Heart left ventricle (tissue), 16 donors: ENCODE measurements at regions not wholly inside any gene's neighbourhood (a gene's known extent, or its start where the extent isn't known, plus 50 kb on each side); places are given as distances from the start of the nearest gene placed in this dataset.

Experiments used
- ATAC-seq, 4 donors: fragments of 200-7000 bp; cut with Tn5 transposase; one replicate each; pipeline ENCODE4 v1.9.1; 2020 to 2022; ENCODE audit warnings: moderate library complexity in 4 of 4, mild to moderate bottlenecking in 3 of 4, moderate number of reproducible peaks in 1 of 4
- DNase-seq, 5 donors: peaks; one replicate each; pipeline ENCODE4 v3.0.0-alpha.2; 2020
- H3K27ac ChIP-seq, 12 donors: fragments of 200-600 bp; sonication (generic) in 4 of 12; one replicate each; pipeline versions ENCODE4 v1.5.0 to v1.8.0; 2016 to 2022; ENCODE audit warnings: mild to moderate bottlenecking in 2 of 12
- H3K27me3 ChIP-seq, 9 donors: fragments of 200-600 bp; sonication (generic) in 2 of 9; one replicate each; pipeline versions ENCODE4 v1.5.1 to v1.8.0; 2016 to 2022; ENCODE audit warnings: mild to moderate bottlenecking in 3 of 9
- H3K36me3 ChIP-seq, 9 donors: fragments of 200-600 bp; sonication (generic) in 2 of 9; one replicate each; pipeline versions ENCODE4 v1.5.0 to v1.8.0; 2018 to 2022; ENCODE audit warnings: mild to moderate bottlenecking in 2 of 9
- H3K4me1 ChIP-seq, 12 donors: fragments of 200-600 bp; sonication (generic) in 4 of 12; one replicate each; pipeline versions ENCODE4 v1.5.0 to v1.8.0; 2016 to 2022; ENCODE audit warnings: mild to moderate bottlenecking in 3 of 12
- H3K4me3 ChIP-seq, 12 donors: fragments of 200-600 bp; sonication (generic) in 4 of 12; one replicate each; pipeline versions ENCODE4 v1.5.0 to v1.8.0; 2017 to 2022; ENCODE audit warnings: mild to moderate bottlenecking in 9 of 12, moderate library complexity in 4 of 12
- H3K9me3 ChIP-seq, 12 donors: fragments of 200-600 bp; sonication (generic) in 4 of 12; one replicate each; pipeline versions ENCODE4 v1.5.0 to v1.8.0; 2016 to 2022; ENCODE audit warnings: mild to moderate bottlenecking in 1 of 12
- CTCF ChIP-seq, 12 donors: fragments of 200-600 bp; sonication (generic) in 4 of 12; IDR thresholded peaks; one replicate each; pipeline versions ENCODE4 v1.5.0 to v1.8.0; 2018 to 2022; ENCODE audit warnings: antibody characterized with exemption in 12 of 12, mild to moderate bottlenecking in 5 of 12
- POLR2A ChIP-seq, 2 donors: fragments of 450-650 bp; IDR thresholded peaks; one replicate each; pipeline ENCODE4 v1.6.1; 2017; ENCODE audit warnings: antibody characterized with exemption in 2 of 2, mild to moderate bottlenecking in 2 of 2, moderate library complexity in 2 of 2
- WGBS, 4 donors: extraction: QIAGEN DNeasy Blood & Tissue Kit in 2 of 4; methylation state at CpG; one replicate each; pipeline versions ENCODE4 v1.1.5 to v1.1.7; 2013 to 2018; 5-methylcytosine and 5-hydroxymethylcytosine counted together
- intact Hi-C, 10 donors: fragments of 100-400 bp; cut with DNase I; formaldehyde crosslinking; loops; one replicate each; pipeline versions ENCODE4 v1.11.1 to v1.14.2; 2022
- donor health status: ischemic (EF 13 %, LVEDD 7.1; RV severe dilation, severe dysfunction).
- donor health status: healthy with polysubstance abuse.
- donor health status: DM: no; HTN: yes; CAD: no.
- donor health status: DM: no; HTN: no; CAD: no.
- donor health status: ischemic (EF 25% LVEDD 6.9; RV normal size, moderate dysfunction).
- donor health status: ischemic (EF 25% LVEDD 5.7; RV mildly dilated, moderate dysfunction).
- donor health status: healthy.
- donor health status: DM: yes; HTN: yes; CAD: no.
- donor health status: ischemic (EF 35%, LVEDD 5.7; RV mildly dilated, moderate dysfunction).
- donor health status: nonischemic (EF 11% LVEDD 7.7; RV severe dilation, severe dysfunction).
- donor health status: DM: yes; HTN: yes; CAD: no.
- donor health status: PGD.
- donor health status: ischemic (EF 29% LVEDD 5.4; RV normal size, mild dysfunction).
- donor health status: nonischemic (EF 23%, LVEDD 6.1; RV moderate dilation, normal function).

DNA sequence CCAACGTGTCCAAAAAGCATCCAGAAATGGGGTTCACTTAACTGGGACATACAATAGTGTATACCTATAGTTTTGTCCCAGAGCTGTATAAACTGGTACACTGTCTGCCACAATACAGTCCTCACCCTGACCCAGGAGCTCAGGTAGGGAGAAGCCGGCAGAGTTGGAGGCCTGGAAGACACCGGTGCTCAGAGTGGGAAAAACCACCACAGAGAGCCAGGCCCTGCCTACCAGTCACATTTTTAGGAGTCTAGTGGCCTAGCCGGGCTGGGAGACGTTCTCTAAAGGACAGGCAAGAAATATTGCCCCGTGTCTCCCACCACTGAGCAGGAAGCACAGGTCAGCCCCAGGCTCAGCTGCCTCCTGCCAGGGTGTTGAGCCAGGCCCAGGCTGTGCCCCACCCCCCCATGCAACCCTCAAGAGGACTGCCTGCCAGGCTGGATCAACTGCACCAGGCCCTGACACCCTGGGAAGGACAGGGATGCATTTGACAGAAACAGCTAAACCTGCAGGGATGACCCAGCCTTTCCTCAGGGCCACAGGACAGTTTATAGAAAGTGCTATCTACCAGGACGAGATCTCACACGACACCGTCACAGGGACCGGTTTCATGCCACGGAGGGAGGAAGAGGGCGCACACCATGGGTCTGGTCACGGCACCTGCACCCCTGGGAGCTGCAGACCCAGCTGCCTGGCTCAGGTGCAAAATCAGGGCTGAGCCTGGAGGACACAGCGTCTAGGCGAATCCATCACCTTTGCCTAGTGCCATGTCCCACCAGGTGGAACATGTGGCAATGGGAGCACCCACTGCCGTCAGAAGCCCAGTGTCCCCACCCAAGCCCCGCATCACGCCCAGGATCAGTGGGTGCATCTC is 89.9 kb downstream of the TMEM18 start:
- intact Hi-C loops = no loop called here
- no peaks in the 10 kb centered on the region for H3K36me3 ChIP-seq
- ATAC-seq (no peak), DNase-seq (no peak)
- no peak overlapping the region for H3K4me3 ChIP-seq
- no peaks in the 10 kb centered on the region for H3K9me3 ChIP-seq
- H3K27me3 ChIP-seq = peaks cover 0 to 31% (median 6%) of the 10 kb centered on the region in 9 donors
- no peak overlapping the region for H3K27ac ChIP-seq
- TF ChIP-seq POLR2A (IDR thresholded peaks at IDR 0.05) (no peak), CTCF (IDR thresholded peaks at IDR 0.05) (no peak)
- no peaks in the 10 kb centered on the region for H3K4me1 ChIP-seq
- WGBS, 4 donors = 81 to 86% (median 82%) methylated on average over 11 to 18 of the region's 18 CpGs

- peak in 3 of 4 donors; percentile 45 to 59 (median 49) for ATAC-seq
- H3K9me3 ChIP-seq = no peaks in the 10 kb centered on the region
- H3K4me3 ChIP-seq = no peak overlapping the region
- H3K4me1 ChIP-seq = no peaks in the 10 kb centered on the region
- WGBS, 4 donors = 38 to 52% (median 49%) methylated on average over 10 of the region's 10 CpGs
- no peaks in the 10 kb centered on the region for H3K36me3 ChIP-seq
- intact Hi-C loops = no loop called here
- no peak for DNase-seq
- TF ChIP-seq POLR2A (IDR thresholded peaks at IDR 0.05) (no peak), CTCF (IDR thresholded peaks at IDR 0.05) (no peak)
- H3K27ac ChIP-seq = no peak overlapping the region
- peaks cover 0 to 31% (median 6%) of the 10 kb centered on the region in 9 donors for H3K27me3 ChIP-seq
Measured at GRCh38 chr2:586641-587076, 90.5 kb downstream of the TMEM18 start.

DNA sequence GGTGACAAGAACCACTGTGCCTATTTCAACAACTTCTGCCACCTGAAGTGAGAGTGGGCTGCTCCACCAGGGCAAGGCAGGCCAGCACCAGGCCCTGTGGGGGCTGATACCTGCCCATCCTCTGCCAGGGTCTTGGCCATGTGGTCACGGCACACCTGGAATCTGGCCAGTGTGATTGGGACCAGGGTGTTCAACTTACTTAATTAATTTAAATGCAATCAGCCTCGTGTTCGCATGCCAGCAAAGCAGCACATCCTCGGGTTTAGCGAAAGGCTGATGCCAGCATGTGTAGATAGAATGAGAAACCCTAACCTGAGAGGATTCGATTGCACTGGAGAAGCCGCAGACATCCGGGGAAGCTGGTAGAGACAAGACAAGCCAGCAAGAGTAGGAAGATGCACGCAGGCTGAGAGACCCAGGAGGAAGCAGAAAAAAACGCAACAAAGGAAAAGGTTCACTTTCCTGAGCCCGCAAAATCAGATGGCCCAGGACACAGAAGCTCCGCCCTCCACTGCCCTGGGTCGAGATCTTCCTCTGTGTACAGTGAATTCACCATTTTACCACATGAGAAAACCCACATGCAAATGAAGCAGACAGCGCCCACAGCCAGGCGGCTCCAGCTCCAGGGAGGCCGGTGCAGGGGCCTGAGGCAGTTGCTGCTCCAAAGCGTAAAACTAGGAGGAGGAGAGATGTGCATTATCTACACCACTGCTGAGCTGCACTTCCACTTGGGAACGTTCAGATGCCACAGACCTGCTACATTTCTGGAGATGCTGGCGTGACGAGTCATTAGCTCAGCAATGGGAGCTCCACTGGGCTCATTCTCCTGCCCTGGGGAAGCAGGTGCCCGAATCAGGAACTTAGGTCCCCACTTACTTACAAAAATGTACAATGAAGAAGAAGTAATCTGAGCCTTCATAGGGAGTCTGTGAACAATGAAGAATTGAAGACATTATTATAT is 92.1 kb downstream of the TMEM18 start:
- 62 to 68% (median 66%) methylated on average over 20 to 21 of the region's 21 CpGs for WGBS, 4 donors
- DNase-seq (no peak), ATAC-seq (no peak)
- TF ChIP-seq CTCF (IDR thresholded peaks at IDR 0.05) (no peak), POLR2A (IDR thresholded peaks at IDR 0.05) (no peak)
- Histone ChIP-seq H3K9me3 (no peaks in the 10 kb centered on the region), H3K27ac (no peak overlapping the region), H3K36me3 (no peaks in the 10 kb centered on the region), H3K27me3 (peaks cover 0 to 31% (median 6%) of the 10 kb centered on the region in 9 donors), H3K4me3 (no peak overlapping the region), H3K4me1 (no peaks in the 10 kb centered on the region)
- intact Hi-C loops = no loop called here

- no peak for ATAC-seq
- WGBS, 4 donors = 56 to 70% (median 64%) methylated on average over 13 of the region's 13 CpGs
Measured at GRCh38 chr2:583666-584065, 93.5 kb downstream of the TMEM18 start.

More at GRCh38 chr2:583666-584065, 93.5 kb downstream of the TMEM18 start:
- H3K36me3 ChIP-seq = no peaks in the 10 kb centered on the region
- H3K4me3 ChIP-seq = no peak overlapping the region
- TF ChIP-seq POLR2A (IDR thresholded peaks at IDR 0.05) = no peak
- no peak for TF ChIP-seq CTCF (IDR thresholded peaks at IDR 0.05)
- no peaks in the 10 kb centered on the region for H3K9me3 ChIP-seq
- peaks cover 0 to 43% (median 3%) of the 10 kb centered on the region in 9 donors for H3K27me3 ChIP-seq
- no peak for DNase-seq
- no peak overlapping the region for H3K27ac ChIP-seq
- intact Hi-C loops = no loop called here
- H3K4me1 ChIP-seq = no peaks in the 10 kb centered on the region
